GM18951 (cell line): ENCODE measurements at regions not wholly inside any gene's neighbourhood (a gene's known extent, or its start where the extent isn't known, plus 50 kb on each side); places are given as distances from the start of the nearest gene placed in this dataset.

Source experiments
- POLR2A ChIP-seq: IDR thresholded peaks from 4 replicates; pipeline ENCODE4 v1.6.1; 2011; ENCODE audit warnings: mild to moderate bottlenecking; ENCODE audit not compliant: insufficient read length, insufficient read depth; ENCODE audit errors: extremely low read depth
- in situ Hi-C: fragments of 300-500 bp; cut with MboI; formaldehyde crosslinking; loops from one replicate; pipeline ENCODE4 v1.12.0; 2022; ENCODE audit warnings: low sequenced_read_pairs, mixed read lengths, inconsistent platforms; ENCODE audit not compliant: unreplicated experiment

- in situ Hi-C loops = no loop called here
- no peak for TF ChIP-seq POLR2A
Measured at GRCh38 chr5:69030358-69031062, 63.3 kb upstream of the SLC30A5 start.

GRCh38 chr5:69032009-69032408, 61.8 kb upstream of the SLC30A5 start:
- in situ Hi-C loops = no loop called here

DNA sequence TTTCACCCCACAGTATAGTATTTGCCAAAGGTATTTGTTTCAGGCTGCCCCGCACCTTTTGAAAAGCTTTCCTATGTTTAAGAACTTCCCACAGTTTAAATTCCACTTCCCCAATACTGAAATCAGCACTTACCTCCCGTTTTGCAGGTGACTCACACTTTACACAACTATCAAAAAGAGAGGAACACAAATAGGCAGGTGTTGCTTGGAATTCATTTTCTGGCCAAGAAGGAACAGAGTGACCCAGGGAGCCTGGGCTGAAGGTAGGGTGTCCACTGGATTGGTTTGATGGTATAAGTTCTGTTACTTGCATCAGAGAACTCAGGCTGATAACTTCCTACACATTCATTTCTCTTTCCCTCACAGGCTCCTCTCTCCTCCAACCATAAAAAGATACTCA, 60.1 kb upstream of the SLC30A5 start:
- TF ChIP-seq POLR2A = no peak
- in situ Hi-C loops = no loop called here

More at GRCh38 chr5:69032009-69032408, 61.8 kb upstream of the SLC30A5 start:
- no peak for TF ChIP-seq POLR2A

GRCh38 chr5:69034898-69035297, 58.9 kb upstream of the SLC30A5 start:
- in situ Hi-C loops = no loop called here
- TF ChIP-seq POLR2A = no peak

- in situ Hi-C loops = no loop called here
- no peak for TF ChIP-seq POLR2A
Measured at GRCh38 chr5:69035665-69036064, 58.1 kb upstream of the SLC30A5 start.

DNA sequence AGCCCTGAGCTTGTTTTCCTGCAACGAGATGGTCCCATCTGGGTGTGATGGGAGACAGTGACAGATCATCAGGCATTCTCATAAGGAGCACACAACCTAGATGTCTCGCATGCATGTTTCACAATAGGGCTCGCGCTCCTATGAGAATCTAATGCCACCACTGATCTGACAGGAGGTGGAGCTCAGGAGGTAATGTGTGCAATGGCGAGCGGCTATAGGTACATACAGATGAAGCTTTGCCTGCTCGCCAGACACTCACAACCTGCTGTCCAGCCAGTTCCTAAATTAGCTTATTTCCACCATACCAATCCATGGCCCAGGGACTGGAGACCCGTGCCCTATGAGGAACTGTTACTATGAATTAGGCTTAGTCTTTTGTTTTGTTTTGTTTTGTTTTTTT, 55.3 kb upstream of the SLC30A5 start:
- in situ Hi-C loops = no loop called here
- TF ChIP-seq POLR2A = no peak

GRCh38 chr5:69039829-69040228, 54.0 kb upstream of the SLC30A5 start:
- no peak for TF ChIP-seq POLR2A
- in situ Hi-C loops = no loop called here

GRCh38 chr5:69042500-69042899, 51.3 kb upstream of the SLC30A5 start:
- no peak for TF ChIP-seq POLR2A
- in situ Hi-C loops = no loop called here

DNA sequence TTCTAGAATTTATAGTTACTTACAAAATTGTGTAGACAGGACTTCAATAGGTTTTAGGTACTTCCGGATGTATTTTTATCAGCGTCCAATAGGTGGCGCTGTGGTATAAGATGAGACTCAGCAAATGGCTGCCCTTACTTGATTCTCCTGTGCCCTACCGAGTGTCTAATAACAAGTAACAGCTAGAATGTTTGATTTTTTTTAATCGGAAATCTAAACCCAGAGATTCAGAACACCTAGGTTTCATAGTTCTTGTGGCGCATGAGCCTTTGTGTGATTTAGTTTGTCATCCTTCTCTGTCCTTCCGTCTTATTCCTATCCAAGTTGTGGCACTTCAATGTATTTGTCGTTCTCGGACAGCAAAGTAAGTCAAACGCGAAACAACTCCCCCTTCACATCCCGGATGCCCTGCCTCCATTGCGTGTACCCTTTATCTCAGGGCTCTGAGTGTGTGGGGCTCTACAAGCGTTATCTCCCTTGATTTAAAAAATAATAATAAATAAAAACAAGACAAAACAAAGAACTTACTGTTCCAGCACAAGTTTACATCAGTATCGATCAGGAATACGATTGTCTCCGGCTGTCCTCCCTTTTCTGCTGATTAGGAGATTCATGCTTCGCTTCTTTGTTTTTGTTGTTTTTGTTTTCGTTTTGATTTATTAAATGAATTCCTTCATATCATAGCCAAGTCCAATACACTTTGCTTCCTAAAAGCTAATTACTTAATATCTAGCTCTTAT, 50.7 kb upstream of the SLC30A5 start:
- in situ Hi-C loops = no loop called here
- no peak for TF ChIP-seq POLR2A

GRCh38 chr5:69043655-69043996, 50.2 kb upstream of the SLC30A5 start:
- TF ChIP-seq POLR2A = no peak
- in situ Hi-C loops = no loop called here
